VCaP (cell line): ENCODE measurements at regions not wholly inside any gene's neighbourhood (a gene's known extent, or its start where the extent isn't known, plus 50 kb on each side); places are given as distances from the start of the nearest gene placed in this dataset.

Source experiments
- H3K27ac ChIP-seq: fragments of 450-650 bp; 2 replicates; pipeline ENCODE4 v1.5.1; 2017
- TF ChIP-seq, protein P1 (sequence below): fragments of 450-650 bp; conservative IDR thresholded peaks from 2 replicates; pipeline ENCODE4 v1.5.1; 2017; ENCODE audit warnings: mild to moderate bottlenecking, moderate library complexity

DNA sequence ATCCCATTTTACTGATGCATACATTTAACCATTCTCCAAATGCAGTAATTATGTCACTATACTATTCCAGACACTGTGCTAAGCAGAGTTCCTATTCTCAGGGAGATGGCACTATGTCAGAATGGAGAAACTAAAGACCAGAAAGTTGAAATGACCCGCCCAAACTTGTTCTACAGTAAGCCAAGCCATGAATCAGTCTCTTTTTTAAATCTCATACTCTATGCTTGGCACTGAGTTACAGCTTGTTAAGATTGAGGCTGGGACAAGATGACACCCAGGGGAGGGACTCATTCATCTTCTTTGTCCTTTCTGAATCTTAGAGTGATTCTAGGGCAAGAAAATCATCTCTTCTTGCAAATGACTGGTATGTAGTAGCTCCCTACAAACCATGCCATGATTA lies 247.0 kb upstream of the CCL2 start:
- H3K27ac ChIP-seq: no peak overlapping the region
- TF ChIP-seq, protein P1, sequence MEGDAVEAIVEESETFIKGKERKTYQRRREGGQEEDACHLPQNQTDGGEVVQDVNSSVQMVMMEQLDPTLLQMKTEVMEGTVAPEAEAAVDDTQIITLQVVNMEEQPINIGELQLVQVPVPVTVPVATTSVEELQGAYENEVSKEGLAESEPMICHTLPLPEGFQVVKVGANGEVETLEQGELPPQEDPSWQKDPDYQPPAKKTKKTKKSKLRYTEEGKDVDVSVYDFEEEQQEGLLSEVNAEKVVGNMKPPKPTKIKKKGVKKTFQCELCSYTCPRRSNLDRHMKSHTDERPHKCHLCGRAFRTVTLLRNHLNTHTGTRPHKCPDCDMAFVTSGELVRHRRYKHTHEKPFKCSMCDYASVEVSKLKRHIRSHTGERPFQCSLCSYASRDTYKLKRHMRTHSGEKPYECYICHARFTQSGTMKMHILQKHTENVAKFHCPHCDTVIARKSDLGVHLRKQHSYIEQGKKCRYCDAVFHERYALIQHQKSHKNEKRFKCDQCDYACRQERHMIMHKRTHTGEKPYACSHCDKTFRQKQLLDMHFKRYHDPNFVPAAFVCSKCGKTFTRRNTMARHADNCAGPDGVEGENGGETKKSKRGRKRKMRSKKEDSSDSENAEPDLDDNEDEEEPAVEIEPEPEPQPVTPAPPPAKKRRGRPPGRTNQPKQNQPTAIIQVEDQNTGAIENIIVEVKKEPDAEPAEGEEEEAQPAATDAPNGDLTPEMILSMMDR: no peak

DNA sequence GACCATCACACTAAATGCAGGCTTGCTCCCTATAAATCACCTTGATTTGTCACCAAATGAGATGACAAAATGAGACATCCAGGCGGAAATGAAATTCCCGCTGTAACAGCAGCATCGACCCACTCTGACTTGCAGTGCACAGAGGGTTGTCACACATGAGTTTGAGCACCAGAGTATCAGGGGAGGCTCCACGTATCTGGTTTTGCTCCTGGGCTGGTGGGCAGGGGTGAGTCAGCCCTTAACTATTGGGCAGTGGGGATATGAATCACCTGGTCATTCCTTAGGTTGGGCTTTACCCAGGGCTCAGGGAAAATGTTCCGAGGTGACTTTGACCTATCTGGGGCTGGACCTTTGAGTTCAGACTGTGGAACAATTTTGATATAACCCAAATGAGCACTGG lies 245.2 kb upstream of the CCL2 start:
- TF ChIP-seq, protein P1: no peak
- H3K27ac ChIP-seq: no peak overlapping the region

DNA sequence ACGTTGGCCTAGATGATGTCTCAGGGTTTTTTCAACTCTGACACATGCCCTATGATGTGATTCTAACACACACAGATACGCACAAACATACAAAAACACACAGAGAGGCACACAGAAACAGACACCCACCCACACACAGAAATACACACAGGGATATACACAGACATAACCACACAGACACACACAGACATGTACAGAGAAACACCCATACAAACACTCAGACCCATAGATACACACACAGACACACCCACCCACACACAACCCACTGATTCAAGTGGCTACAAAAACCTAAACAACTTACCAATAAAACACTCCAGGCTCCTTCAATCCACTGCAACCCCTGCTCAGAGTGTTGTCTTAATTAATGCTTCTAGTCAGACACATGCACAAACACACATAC lies 244.6 kb upstream of the CCL2 start:
- H3K27ac ChIP-seq: no peak overlapping the region
- TF ChIP-seq, protein P1: no peak

DNA sequence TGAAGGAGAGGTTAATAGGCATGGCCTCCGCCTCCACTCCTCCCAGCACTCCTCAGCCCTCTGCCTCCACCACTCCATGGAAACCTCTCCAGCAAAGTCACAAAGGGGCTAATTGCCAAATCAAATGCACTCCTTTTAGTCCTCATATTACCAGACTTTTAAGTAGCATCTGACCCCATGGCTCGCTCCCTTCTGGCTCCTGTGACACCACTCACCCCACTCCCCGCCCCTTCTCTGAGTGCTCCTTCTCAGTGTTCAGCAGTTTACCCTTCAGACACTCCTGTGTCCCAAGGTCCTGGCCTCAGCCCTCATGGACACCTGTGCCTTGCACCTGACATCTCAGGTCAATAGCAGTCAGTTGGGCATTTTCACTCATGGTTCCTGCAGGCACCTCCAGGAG lies 243.5 kb upstream of the CCL2 start:
- no peak overlapping the region for H3K27ac ChIP-seq
- TF ChIP-seq, protein P1: no peak

DNA sequence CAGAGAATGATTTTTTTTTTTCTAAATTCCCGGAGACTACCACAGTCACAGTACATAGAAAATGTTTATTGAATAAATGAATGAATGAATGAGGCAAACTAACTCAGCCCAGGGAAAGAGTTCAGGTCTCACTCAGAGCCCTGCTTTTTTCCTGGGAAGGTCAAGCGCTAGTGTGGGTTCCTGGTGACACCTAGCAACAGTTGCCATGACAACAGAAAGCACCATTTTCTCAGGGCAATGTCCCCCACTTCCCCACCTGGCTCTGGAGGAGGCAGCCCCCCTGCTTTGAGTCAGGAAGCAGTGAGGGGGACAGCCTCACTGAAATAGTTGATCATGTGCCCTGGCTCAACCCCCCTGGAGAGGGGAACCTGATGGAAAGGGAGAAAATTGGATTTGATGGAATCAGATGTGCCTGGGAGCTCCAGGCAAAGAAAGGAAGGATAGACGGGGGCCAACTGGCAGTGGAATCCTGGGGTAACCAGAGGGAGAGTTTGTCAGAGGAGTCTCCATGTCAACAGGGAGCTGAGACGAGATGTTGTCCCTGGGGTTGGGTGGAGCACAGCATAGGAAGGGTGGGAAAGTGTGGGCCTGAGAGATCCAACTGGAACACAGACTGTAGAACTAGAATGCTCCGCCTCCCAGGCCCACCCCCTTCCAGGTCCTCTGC lies 242.2 kb upstream of the CCL2 start:
- TF ChIP-seq, protein P1: no peak
- no peak overlapping the region for H3K27ac ChIP-seq

DNA sequence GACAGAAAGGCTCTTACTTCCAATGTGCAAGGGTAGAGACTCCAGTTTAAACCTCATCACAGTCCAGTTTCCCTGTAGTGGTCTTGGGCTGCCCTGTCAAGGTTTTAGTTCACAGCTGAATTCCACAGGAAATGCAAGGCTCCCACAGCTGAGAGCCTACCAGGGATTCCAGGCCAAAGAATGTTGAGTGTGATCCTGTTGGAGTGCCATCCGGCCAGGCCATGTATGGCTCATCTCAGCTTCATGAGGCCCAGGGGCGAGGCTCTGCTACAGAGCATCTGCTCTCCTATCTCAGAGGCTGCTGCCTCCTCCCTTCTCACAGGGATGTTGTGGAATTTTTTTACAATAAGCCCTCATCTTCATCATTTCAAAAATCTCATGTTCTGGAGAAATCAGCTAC lies 239.8 kb upstream of the CCL2 start:
- TF ChIP-seq, protein P1: no peak
- H3K27ac ChIP-seq: no peak overlapping the region

DNA sequence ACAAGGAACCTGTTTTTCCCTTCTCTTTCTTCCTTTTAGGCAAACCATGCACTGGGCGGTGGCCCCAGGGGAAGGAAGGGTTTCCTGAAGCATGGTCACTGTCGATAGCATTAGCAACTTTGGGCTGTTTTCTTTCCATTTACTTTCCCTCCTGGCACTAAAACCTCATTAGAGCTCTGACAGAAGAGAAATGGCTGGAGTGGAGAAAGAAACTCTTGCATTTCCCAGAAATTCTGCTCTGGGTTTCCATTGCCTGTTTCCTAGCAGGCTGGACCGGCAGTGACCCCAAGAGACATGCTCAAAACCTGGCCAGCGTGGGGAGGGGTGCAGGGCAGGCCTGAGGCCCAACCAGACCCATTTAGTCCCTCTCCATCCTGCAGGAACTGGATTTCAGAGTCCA lies 230.7 kb upstream of the CCL2 start:
- TF ChIP-seq, protein P1: no peak
- H3K27ac ChIP-seq: no peak overlapping the region
